Muscle of arm (tissue), 1 donor: ENCODE measurements at regions not wholly inside any gene's neighbourhood (a gene's known extent, or its start where the extent isn't known, plus 50 kb on each side); places are given as distances from the start of the nearest gene placed in this dataset.

Experiments
- DNase-seq: peaks from one replicate; pipeline ENCODE4 v3.0.0-alpha.2; 2013

DNA sequence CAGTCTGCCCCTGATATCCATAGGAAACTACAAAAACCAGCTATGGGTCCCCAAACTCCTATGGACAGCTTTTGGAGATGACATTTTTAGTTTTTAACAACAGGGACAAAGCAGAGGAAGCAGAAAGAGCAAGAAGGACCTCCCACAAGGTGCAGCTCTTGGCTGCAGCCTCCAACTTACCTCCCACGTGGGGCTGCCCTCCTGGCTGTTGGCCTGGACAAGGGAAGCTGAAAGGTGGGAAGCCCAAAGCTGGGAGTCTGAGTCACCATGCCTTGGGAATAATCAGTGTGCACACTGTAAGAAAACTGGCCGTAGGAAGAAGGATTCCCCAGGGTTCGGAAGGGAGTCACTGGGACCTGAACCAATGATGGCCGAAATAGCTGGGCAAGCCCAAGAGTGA, 51.8 kb upstream of the PAX1 start:
- DNase-seq = no peak

DNA sequence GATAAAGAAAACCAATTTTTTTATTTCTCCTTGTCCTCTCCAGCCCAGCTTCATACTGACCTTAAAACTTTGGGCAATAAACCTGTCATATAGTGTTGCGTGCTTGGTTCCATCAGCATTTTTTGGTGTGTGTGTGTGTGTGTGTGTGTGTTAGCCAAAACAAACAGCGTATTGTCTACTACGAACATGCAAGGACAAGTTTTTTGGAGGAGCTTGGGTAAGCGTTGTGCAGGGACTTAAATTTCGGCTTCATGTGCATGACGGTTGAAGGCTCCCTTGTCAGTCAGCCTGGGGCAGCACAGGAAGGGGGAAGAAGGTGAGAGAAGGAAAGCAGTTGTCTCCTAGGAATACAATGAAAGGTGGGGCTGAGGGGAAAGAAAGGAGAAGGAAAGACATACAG, 62.0 kb upstream of the PAX1 start:
- DNase-seq = no peak

DNA sequence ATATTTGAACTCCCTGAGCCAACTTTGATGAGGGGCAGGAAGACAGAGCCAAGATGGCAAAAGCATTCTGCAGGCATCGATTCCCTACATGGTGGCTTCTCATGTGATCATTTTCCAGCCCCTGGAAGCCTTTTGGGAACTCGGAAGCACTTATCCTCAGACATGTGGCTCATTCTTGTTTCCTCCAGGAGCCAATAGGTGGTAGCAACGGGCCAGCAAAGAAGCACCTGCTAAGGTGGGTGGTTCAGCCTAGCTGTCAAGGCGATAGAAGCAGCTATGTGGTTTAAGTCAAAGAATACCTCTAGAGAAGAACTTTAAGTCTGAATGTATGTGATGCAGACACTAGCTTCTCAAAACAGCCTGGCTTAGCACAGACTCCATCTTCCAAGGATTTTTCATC, 64.9 kb upstream of the PAX1 start:
- DNase-seq = no peak

DNA sequence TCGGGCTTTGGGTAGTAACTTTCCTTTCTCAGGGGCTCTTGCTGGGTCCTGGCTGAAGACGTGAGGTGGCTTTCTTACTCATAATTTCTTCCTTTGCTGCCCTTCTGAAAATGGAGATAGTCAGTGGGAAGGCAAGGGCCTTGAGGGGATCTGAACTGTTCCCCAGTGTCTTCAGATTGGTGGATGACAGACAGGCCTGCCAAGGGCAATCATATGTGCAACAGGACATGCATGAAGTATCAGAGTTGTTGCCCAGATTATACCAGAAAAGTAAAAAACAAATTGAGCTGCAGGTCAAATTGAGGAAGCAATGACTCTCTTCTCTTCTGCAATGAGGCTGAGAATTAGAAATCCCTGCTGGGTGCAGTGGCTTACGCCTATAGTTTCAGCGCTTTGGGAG, 71.6 kb upstream of the PAX1 start:
- DNase-seq = no peak

DNA sequence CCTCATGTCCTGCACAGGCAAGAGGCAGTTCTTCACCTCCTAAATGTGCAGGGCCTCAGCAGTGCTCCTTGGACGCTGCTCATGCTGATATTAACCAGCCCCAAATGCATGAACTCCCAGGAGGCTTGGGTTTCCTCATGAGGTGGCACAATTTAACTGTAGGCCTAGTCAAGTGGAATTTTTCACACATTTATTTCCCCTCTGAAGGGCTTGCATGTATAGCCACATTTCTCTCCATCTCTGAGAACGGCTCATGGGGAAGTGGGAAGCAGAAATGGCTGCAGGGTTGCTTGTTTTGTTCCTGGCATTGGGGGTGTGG, 72.8 kb upstream of the PAX1 start:
- DNase-seq = no peak

DNA sequence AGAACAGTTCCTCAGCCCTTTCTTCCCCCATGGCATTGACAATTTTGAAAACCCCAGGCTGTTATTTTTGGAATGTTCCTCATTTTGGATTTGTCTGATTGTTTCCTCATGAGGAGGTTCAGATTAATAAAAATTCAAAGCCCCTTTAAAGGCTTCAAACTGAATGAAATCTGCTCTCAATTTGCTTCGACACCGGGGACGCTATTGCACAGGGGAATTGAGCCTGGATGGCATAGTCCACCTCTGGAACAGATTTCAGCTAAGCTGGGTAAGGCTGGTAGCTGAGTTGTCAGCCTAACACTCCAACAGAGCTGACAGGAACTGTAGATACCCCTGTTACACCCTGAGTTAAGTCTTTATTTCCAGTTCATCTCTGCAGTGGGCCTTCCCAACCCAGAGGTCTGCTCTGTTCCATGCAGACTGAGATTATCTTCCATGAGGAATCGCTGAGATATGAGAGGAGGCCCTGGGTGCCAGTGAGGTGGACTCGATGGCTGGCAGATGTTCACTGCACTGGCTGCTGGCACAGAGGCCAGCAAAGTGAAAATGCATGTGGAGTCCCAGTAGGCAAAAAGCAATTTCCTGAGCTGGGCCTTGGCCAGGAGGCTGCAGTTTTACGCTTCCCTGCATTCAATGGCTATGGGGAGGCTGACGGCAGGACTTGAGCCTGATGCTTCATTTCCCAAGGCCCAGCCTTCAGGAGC, 73.3 kb upstream of the PAX1 start:
- no peak for DNase-seq

DNA sequence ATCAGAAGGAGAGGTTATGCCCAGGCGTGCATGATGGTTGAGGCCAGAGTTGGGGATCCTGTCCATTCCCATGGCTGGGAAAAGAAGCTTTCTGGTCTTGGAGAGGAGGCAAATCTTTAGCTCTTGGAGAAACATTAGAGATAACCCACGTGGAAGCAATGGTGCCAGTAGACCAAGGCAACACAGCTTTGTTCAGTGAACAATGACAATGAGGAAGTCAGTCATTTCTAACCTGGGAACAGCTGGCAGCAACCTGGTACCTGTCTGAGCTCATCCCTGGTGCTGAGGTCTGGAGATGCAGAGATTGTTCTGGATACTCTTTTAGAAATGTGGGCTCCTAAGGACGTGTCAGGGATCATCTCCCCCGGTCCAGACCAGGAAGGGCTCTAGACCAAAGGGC, 76.7 kb upstream of the PAX1 start:
- no peak for DNase-seq

DNA sequence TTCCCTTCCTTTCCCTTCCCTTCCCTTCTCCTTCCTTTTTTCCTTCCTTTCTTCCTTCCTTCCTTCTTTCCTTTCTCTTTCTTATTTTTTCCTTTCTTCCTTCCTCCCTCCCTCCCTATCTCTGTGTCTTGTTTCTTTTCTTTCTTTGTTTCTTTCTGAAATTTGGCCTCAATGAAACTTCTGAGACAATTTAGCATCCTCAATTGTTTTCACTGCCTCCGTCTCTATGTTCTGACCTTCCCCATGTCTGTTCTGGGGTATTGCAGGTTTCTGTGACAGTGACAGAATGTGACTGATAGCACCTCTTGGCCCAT, 81.7 kb upstream of the PAX1 start:
- DNase-seq = no peak

DNA sequence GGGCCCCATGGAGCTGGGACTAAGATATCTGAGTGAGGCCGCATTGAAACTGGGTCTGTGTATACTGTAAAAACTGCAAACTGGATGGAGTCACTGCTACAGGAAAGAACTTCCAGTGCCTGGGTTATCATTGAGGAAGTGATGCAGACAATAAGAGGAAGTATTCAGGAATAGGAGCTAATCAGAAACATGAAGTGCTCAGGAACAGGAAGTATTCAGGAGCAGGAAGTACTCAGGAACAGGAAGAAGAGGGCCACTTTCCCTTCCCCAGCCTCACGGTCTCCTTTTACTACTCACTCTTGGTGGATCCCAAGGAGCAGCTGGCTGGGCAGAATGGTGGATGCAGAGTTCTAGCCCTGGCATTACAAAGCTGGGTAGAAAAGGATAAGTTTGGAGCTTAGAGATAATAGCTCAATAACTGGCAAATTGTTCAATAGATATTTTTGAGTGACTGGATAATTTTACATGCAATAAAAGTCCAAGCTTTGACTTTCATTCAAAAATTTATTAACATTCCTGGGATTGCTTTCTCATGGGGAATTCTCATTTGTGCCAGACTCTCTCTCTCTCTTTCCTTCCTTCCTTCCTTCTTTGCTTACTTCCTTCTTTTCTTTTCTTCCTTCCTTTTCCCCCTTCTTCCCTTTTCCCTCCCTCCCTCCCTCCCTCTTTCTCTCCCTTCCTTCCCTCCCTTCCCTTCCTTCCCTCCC, 82.2 kb upstream of the PAX1 start:
- DNase-seq = no peak

DNA sequence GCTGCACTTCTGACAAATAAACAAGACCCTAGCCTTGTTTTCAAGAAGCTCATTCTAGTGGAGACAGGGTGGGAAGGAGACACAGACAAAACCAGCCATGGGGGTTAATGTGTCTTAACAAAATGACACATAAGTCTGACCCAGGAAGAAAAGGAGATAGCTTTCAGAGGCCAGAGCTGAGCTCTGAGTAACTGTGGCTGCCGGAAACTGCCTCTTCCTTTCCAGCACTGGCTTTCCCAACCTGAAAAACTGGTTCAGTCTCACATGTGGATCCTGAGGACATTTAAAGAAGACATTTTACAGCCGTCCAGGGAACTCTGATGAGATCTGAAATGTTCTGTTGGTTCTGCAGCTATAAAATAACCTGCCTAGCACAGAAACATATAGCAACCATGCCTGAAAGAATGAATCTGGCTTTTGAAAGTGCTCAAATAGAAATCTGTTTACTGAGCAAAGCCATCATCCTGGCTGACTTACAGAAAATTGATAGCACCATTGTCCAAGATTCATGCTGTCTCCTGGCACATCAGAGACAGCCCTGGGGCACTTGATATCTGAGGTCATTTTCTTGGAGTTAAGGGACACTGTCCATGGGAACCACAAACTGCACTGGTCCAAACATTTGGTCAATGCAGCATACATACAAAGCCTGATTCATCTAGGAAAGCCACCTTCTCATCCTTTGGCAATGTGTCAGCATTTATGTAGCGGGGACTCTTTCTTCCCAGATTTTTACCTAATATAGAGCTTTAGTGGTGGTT, 83.2 kb upstream of the PAX1 start:
- no peak for DNase-seq

DNA sequence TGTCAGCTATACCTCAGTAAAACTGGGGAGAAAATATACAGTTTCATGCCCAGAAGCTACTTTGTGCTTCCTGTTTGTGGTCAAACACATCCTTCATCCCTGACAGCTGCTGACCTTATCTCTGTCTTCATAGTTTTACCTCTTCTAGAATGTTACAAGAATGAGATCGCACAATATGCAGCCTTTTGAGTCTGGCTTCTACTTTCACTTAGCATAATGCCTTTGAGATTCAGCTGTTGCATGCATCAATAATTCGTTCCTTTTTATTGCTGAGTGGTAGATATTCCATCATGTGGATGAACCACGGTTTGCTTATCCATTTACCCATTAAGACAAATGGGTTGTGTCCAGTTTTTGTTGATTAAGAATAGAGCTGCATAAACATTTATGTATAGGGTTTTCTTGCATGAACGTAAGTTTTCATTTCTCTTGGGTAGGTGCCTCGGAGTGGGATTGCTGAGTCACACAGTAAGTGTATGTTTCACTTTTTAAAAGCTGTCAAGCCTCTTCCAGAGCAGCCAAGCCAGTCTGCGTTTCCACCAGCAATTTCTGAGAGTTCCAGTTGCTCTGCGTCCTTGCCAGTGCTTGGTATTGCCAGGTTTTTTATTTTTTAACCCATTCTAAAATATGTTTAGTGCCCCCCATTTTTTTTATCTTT, 86.6 kb upstream of the PAX1 start:
- DNase-seq = no peak

DNA sequence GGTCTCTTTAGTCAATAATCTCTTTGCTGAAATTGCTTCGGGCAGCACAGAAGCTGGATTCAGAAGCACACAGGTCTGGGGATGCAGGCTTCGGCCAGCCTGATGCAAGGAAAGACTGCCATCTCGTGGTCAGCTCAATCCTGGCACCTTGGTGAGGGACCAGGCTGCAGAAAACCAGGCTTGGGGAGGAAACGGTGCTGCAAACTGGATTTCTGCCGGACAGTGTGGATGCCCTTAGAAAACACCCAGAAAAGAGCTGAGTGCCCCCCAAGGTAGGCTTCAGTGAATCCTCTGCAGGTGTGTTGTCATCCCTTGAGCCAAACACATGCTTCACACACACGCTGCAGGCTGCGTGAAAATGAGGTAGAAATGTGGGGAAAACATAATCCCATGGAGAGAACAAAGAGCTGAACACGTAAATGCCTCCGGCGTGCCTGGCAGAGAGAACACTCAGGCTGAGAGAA, 89.8 kb upstream of the PAX1 start:
- peak; percentile 46 for DNase-seq

DNA sequence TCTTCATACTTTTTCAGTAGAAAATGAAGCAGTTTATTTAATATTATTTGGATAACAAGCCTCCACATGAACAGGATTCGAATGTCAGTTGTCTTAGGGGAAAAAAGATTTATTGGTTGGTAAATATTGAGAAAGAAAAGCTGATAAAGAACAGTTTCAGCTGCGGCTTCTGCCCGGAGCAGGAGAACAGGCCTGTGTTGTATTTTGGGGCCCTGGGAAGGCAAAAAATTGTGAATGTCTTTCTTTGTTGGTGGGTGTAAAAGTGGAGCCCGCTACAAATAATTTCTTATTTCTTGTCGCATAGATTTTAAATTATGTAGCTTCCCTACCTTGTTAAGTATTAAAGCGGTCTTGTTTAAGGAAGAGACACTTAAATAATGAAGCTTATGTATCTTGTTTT, 90.5 kb upstream of the PAX1 start:
- DNase-seq = no peak

DNA sequence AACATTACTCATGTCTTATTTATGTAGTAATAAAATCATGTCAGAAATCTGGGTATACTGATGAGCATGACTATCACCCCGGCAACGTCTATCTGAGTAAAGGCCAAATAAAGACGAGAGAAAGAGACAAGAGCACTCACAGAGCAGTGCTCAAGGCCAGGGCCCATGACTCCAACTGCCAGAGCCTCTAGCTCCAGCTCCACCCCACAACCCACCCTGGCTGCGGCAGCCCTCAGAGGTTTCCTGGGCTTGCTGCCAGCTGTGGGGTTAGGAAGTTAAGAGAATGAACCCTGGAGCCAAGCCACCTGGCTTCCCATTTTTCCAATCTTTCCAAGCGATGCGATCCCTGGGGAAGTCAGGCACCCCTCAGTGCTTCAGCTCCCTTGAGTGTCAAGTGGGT, 92.0 kb upstream of the PAX1 start:
- no peak for DNase-seq

DNA sequence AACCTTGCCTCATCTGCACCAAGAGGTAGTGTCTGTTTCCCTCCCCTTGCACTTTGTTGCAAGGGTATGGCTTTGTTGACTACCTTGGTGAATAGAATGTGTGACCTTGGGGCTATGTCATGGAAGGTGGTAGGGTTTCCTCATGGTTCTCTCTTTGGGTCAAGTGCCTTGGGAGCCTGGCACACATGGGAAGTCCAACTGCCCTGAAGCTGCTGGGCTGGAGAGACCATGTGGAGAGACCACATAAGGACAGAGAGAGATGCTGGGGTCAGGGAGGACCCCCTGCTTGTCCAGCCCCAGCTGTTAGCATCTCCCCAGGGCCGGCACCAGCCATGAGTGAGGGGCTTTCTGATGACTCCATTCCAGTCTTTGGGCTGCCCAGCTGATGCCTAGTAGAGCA, 95.5 kb upstream of the PAX1 start:
- DNase-seq = no peak

DNA sequence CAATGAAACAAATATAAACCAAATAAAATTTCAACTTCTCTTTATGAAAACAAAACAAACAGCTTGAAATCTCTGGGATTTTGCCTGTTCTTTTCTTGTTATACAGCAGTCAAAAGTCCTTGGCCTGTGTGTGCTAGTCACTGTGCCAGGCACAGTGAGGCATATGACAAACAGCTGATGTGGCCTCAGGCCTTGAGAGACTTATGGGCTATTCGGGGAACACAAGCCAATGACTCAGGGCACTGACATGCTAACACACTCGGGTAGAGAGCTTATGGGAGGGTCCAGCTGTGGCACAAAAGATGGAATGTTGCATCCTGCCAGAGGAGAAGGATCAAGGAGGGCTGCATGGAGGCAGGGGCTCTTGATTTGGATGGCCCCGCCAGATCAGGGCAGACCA, 95.4 kb upstream of the NKX2-2 start:
- no peak for DNase-seq

DNA sequence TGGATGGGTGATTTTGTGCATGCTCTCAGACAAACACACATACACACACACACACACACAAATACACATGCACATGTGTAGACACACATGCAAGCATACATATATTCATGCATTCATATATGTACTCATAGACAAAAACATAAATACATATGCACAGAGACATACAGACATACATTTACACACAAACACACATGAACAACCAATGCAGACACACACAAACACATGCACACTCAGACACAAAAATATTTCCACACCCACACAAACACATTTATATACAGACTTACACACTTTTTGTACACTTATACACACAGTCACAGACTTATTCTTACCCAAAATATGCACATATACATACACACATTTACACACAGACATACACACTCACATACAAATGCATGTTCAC, 94.9 kb upstream of the NKX2-2 start:
- no peak for DNase-seq

DNA sequence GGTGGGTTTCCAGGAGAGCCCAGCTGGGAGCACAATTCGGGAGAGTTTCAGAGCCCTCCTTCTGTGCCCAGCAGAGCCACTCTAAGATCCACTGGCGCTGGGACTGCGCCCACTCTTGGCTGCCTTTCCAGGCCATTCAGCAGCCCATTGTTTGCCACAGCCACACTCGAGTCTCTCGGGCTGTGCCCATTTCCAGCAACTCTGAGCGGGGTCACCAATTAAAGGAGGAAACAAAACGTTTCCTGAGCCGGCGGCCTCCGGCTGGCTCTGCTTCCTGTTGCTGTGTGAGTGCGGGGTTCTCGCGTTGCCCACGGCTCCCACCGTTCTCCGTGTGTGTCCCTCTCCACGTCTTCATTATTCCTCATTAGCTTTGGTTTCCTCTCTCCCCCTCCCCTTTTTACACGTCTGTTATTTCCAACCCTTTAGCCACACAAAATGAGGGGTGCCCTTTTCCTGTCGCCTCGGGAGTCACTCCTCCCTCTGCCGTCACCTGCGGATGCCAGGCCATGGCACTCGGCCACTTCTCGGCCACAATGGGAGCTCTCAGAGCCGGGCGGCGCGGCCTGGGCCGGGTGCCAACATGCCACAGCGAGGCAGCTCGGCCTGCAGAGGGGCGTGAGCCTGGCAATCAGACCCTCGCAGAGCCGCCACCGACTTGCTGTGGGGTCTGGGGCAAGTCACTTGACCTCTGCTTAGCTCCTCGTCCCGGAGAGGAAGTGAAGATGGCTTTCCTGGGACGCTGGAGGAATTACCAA, 94.3 kb upstream of the NKX2-2 start:
- DNase-seq = no peak

DNA sequence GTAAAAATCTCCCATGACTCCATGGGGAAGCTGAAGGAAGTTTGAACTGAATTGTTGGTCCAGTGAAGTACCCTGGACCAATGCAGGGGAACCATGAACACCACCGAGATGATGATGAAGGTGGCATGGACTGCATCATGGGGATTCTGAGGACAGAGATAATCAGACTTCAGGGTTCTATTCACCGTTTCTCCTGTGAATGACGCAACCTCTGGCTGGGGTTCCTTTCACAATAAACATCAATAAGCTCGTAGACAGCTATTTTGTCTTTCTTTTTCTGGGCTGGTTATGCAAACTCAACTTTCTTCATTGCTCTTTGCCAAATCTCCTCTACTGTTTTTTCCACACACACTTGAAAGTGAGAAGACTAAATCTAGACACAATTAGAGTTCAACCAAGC, 87.9 kb upstream of the NKX2-2 start:
- DNase-seq = no peak

DNA sequence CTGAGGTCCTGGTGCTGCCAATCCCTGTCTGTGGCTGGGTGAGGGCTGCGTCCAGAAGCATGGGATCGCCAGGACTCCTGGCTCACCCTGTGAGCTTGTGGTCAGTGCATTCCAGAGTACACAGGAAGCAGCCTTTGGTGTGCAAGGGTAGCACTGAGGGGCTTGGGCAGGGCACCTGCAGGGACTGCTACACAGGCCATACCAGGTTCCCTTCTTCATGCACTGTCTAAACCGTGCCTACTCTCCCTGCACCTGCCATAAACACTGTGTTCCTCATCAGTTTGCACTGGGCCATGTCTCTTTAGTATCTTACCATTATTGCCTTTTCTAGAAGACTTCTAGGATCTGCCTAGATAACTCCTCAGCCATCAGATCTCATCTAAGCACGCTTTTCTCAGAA, 72.8 kb upstream of the NKX2-2 start:
- no peak for DNase-seq

DNA sequence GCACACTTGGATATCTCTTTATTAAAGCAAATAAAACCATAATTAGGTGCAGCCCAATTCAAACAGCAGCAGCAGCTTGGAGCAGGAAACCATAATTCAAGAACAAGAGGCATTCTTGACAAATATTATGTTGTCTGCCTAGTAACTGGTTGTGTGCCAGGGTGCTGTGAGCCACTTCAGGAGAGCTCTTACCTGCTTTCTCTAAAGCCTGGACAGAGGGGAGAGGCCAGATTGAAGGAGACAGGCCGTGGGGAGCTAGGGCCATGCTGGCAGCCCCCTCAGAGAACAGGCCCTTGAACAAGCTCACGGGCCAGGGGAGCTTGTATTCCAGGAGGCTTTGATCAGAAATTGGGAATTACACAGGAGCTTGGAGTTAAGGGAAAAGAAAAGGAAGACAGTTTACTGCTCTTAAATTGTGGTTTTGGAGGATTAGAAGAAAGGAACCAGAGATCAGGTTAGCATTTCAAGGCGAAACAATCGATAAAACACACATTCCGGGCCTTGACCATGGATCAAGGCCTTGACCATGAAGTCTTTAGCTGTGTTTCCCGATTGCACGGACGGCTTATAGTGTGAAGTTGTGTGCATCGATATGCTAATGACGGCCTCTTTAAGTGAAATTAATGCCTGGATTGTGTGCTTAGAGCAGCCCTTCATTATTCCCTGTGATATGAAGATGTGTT, 69.8 kb upstream of the NKX2-2 start:
- no peak for DNase-seq

DNA sequence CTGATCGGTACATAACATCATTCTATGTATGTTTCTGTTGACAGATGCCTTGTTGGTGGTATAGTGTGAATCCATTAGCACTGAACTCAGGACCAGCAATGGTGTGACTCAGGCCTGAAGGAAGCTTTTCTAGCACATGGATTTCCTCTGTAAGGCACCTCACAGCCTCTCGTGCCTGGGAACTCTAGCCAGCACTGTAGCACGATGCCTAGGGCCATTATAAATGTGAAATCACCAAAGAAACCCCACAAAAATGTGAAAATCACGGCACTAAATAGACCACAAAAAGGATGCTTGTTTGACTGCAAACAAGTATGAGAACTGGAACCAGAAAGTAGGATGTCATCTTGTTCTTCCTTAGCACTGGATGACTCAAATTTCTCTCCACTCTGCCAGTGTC, 63.7 kb upstream of the NKX2-2 start:
- no peak for DNase-seq
